ENCODE measurements at regions not wholly inside any gene's neighbourhood (a gene's known extent, or its start where the extent isn't known, plus 50 kb on each side); places are given as distances from the start of the nearest gene placed in this dataset.

DNA sequence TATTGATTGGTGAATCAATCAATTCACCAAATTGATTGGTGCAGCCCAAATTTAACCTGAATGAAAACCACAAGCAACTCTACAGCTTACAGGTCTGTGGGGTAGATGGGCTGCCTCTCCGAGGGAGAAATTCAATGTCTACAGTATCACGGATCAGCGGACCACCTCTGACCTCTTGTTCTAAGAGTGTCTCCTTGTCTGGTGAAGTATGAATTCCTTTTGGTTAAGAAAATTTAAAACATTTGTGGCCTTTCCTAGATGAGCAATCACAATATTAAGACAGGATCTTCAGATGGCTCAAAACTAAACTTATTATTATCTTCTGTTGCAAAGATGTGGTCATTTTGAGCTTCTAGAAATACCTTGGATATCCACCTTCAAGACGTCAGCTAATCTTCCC lies 153.3 kb downstream of the IL15 start:
- H3K9me2 ChIP-seq (replicated peaks; ENCODE audit: insufficient read depth, low read length) = no peaks in the 10 kb centered on the region
- DNase-seq = no peak
- TF ChIP-seq EZH2 (optimal IDR thresholded peaks at IDR 0.05; ENCODE audit: low read depth, low read length) = no peak
- TF ChIP-seq, protein P1, sequence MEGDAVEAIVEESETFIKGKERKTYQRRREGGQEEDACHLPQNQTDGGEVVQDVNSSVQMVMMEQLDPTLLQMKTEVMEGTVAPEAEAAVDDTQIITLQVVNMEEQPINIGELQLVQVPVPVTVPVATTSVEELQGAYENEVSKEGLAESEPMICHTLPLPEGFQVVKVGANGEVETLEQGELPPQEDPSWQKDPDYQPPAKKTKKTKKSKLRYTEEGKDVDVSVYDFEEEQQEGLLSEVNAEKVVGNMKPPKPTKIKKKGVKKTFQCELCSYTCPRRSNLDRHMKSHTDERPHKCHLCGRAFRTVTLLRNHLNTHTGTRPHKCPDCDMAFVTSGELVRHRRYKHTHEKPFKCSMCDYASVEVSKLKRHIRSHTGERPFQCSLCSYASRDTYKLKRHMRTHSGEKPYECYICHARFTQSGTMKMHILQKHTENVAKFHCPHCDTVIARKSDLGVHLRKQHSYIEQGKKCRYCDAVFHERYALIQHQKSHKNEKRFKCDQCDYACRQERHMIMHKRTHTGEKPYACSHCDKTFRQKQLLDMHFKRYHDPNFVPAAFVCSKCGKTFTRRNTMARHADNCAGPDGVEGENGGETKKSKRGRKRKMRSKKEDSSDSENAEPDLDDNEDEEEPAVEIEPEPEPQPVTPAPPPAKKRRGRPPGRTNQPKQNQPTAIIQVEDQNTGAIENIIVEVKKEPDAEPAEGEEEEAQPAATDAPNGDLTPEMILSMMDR (IDR thresholded peaks at IDR 0.05; ENCODE audit: low read length) = no peak
- no peak for TF ChIP-seq EZH2phosphoT487 (IDR thresholded peaks at IDR 0.05; ENCODE audit: low read length)
- H3K27me3 ChIP-seq (replicated peaks; ENCODE audit: insufficient read depth, low read length) = no peaks in the 10 kb centered on the region
- no peak overlapping the region for H3K4me3 ChIP-seq (ENCODE audit: low read length)
- no peaks in the 10 kb centered on the region for H3F3A ChIP-seq (ENCODE audit: insufficient read depth, low read length)
- no peaks in the 10 kb centered on the region for H3K4me1 ChIP-seq (ENCODE audit: low read length)
- H3K9ac ChIP-seq (ENCODE audit: low read length) = no peak overlapping the region
- no peaks in the 10 kb centered on the region for H4K20me1 ChIP-seq (ENCODE audit: insufficient read depth, low read length)
- no peaks in the 10 kb centered on the region for H3K79me2 ChIP-seq (ENCODE audit: low read length)
- H3K36me3 ChIP-seq (replicated peaks; ENCODE audit: insufficient read depth, low read length) = no peaks in the 10 kb centered on the region
- H3K4me2 ChIP-seq (ENCODE audit: low read depth, low read length) = no peak overlapping the region
- no peak overlapping the region for H3K27ac ChIP-seq (ENCODE audit: low read length)
- no peak overlapping the region for H2AFZ ChIP-seq (ENCODE audit: low read length)
- H3K9me3 ChIP-seq (replicated peaks; ENCODE audit: insufficient read depth, low read length) = no peaks in the 10 kb centered on the region

GRCh38 chr4:141792164-141792563 lies 155.8 kb downstream of the IL15 start:
- H3K27ac ChIP-seq (ENCODE audit: low read length) = no peak overlapping the region
- TF ChIP-seq, protein P1 (IDR thresholded peaks at IDR 0.05; ENCODE audit: low read length) = no peak
- TF ChIP-seq EZH2 (optimal IDR thresholded peaks at IDR 0.05; ENCODE audit: low read depth, low read length) = no peak
- TF ChIP-seq EZH2phosphoT487 (IDR thresholded peaks at IDR 0.05; ENCODE audit: low read length) = no peak
- H3K4me2 ChIP-seq (ENCODE audit: low read depth, low read length) = no peak overlapping the region
- H4K20me1 ChIP-seq (ENCODE audit: insufficient read depth, low read length) = no peaks in the 10 kb centered on the region
- H3K9me2 ChIP-seq (replicated peaks; ENCODE audit: insufficient read depth, low read length) = no peaks in the 10 kb centered on the region
- H2AFZ ChIP-seq (ENCODE audit: low read length) = no peak overlapping the region
- no peaks in the 10 kb centered on the region for H3F3A ChIP-seq (ENCODE audit: insufficient read depth, low read length)
- no peak overlapping the region for H3K9ac ChIP-seq (ENCODE audit: low read length)
- H3K9me3 ChIP-seq (replicated peaks; ENCODE audit: insufficient read depth, low read length) = no peaks in the 10 kb centered on the region
- DNase-seq = no peak
- no peaks in the 10 kb centered on the region for H3K4me1 ChIP-seq (ENCODE audit: low read length)
- no peaks in the 10 kb centered on the region for H3K79me2 ChIP-seq (ENCODE audit: low read length)
- no peak overlapping the region for H3K4me3 ChIP-seq (ENCODE audit: low read length)
- H3K36me3 ChIP-seq (replicated peaks; ENCODE audit: insufficient read depth, low read length) = no peaks in the 10 kb centered on the region
- H3K27me3 ChIP-seq (replicated peaks; ENCODE audit: insufficient read depth, low read length) = no peaks in the 10 kb centered on the region

GRCh38 chr4:141797966-141798365 lies 161.6 kb downstream of the IL15 start:
- no peak overlapping the region for H3K4me2 ChIP-seq (ENCODE audit: low read depth, low read length)
- H3K27ac ChIP-seq (ENCODE audit: low read length) = no peak overlapping the region
- H3K9me2 ChIP-seq (replicated peaks; ENCODE audit: insufficient read depth, low read length) = no peaks in the 10 kb centered on the region
- H3F3A ChIP-seq (ENCODE audit: insufficient read depth, low read length) = no peaks in the 10 kb centered on the region
- H2AFZ ChIP-seq (ENCODE audit: low read length) = no peak overlapping the region
- no peak overlapping the region for H3K9ac ChIP-seq (ENCODE audit: low read length)
- no peak for TF ChIP-seq EZH2phosphoT487 (IDR thresholded peaks at IDR 0.05; ENCODE audit: low read length)
- TF ChIP-seq, protein P1 (IDR thresholded peaks at IDR 0.05; ENCODE audit: low read length) = no peak
- no peak for TF ChIP-seq EZH2 (optimal IDR thresholded peaks at IDR 0.05; ENCODE audit: low read depth, low read length)
- no peaks in the 10 kb centered on the region for H3K79me2 ChIP-seq (ENCODE audit: low read length)
- no peaks in the 10 kb centered on the region for H3K9me3 ChIP-seq (replicated peaks; ENCODE audit: insufficient read depth, low read length)
- no peak overlapping the region for H3K4me3 ChIP-seq (ENCODE audit: low read length)
- no peaks in the 10 kb centered on the region for H3K27me3 ChIP-seq (replicated peaks; ENCODE audit: insufficient read depth, low read length)
- no peaks in the 10 kb centered on the region for H3K4me1 ChIP-seq (ENCODE audit: low read length)
- H4K20me1 ChIP-seq (ENCODE audit: insufficient read depth, low read length) = no peaks in the 10 kb centered on the region
- H3K36me3 ChIP-seq (replicated peaks; ENCODE audit: insufficient read depth, low read length) = no peaks in the 10 kb centered on the region
- no peak for DNase-seq

Measured in MM.1S (cell line).